K562 (cell line): ENCODE measurements at regions not wholly inside any gene's neighbourhood (a gene's known extent, or its start where the extent isn't known, plus 50 kb on each side); places are given as distances from the start of the nearest gene placed in this dataset.

Source experiments
- ATAC-seq: fragments of 200-7000 bp; cut with Tn5 transposase; 3 replicates; pipeline ENCODE4 v1.9.1; 2020; ENCODE audit warnings: moderate library complexity
- BruUV-seq: library from RNA; stranded (reverse); fragments of 400-500 nt; replicated peaks from 2 replicates; lab custom pipeline; 2021; lab: Mats Ljungman, UMichigan
- CTCF ChIA-PET: fragments of 300-600 bp; formaldehyde crosslinking; extraction: SDS; loops from one replicate; lab custom pipeline; 2021; ENCODE audit warnings: low intra/inter-chr PET ratio; lab: Yijun Ruan, JAX
- POLR2A ChIA-PET: fragments of 300-600, 350-650 bp; sonication (Branson Sonifier 250); formaldehyde crosslinking; extraction: SDS; loops from one replicate; lab custom pipeline; 2021; ENCODE audit warnings: antibody characterized with exemption, inconsistent platforms; lab: Yijun Ruan, JAX
- DNase-seq, 4 experiments: peaks; one replicate each; pipeline versions ENCODE4 v3.0.0 to v3.0.0-alpha.2; 2011 to 2018; ENCODE audit warnings: low spot score in 3 of 4, mixed read lengths in 3 of 4; ENCODE audit errors: extremely low read depth in 1 of 4
- FAIRE-seq: peaks from 2 replicates; lab custom pipeline; 2011; peaks lifted over from hg19 to GRCh38; lab: Jason Lieb, UNC
- H2AFZ ChIP-seq: 2 replicates; pipeline ENCODE4 v1.6.0; 2011; ENCODE audit warnings: low read depth, low read length, control low read depth, inconsistent platforms
- H3K27ac ChIP-seq: fragments of 200-600 bp; 3 replicates; pipeline ENCODE4 v1.8.0; 2011; ENCODE audit warnings: low read depth, mild to moderate bottlenecking, control low read depth, inconsistent platforms, low read length, moderate library complexity, mixed read lengths; ENCODE audit errors: extremely low read depth
- H3K27me3 ChIP-seq, 2 experiments: fragments of 300-600 bp in 1 of 2; 2 replicates in 1 of 2; 3 replicates in 1 of 2; pipeline versions ENCODE4 v1.6.0 to v1.8.0; 2011; ENCODE audit warnings: inconsistent platforms in 2 of 2, low read length in 2 of 2, mild to moderate bottlenecking in 1 of 2, mixed read lengths in 1 of 2, moderate library complexity in 1 of 2; ENCODE audit not compliant: control insufficient read depth in 2 of 2, insufficient read depth in 2 of 2
- H3K36me3 ChIP-seq: fragments of 300-600 bp; 3 replicates; pipeline ENCODE4 v1.8.0; 2011; ENCODE audit warnings: mild to moderate bottlenecking, low read length, inconsistent platforms; ENCODE audit not compliant: control insufficient read depth, insufficient read depth
- H3K4me1 ChIP-seq, 2 experiments: fragments of 200-600 bp in 1 of 2; replicated peaks in 1 of 2; 2 replicates in 1 of 2; 3 replicates in 1 of 2; pipeline versions ENCODE4 v1.5.1 to v1.8.0; 2011; ENCODE audit warnings: inconsistent platforms in 2 of 2, low read length in 2 of 2, mild to moderate bottlenecking in 1 of 2, mixed read lengths in 1 of 2, moderate library complexity in 1 of 2; ENCODE audit not compliant: control insufficient read depth in 2 of 2, insufficient read depth in 2 of 2
- H3K4me2 ChIP-seq: 2 replicates; pipeline ENCODE4 v1.6.1; 2011; ENCODE audit warnings: low read length, control low read depth, inconsistent platforms, mixed read lengths; ENCODE audit not compliant: insufficient read depth
- H3K4me3 ChIP-seq: fragments of 200-600 bp; sonication (generic), shearing (Covaris generic); 2 replicates; pipeline ENCODE4 v1.5.1; 2016; ENCODE audit warnings: control low read depth, inconsistent platforms
- H3K79me2 ChIP-seq: fragments of 200-600 bp; 3 replicates; pipeline ENCODE4 v1.8.0; 2011; ENCODE audit warnings: low read length, inconsistent platforms; ENCODE audit not compliant: control insufficient read depth, insufficient read depth
- H3K9ac ChIP-seq, 2 experiments: 2 replicates each; pipeline versions ENCODE4 v1.6.0 to v1.6.1; 2011; ENCODE audit warnings: low read depth in 2 of 2, low read length in 2 of 2, control low read depth in 1 of 2, inconsistent platforms in 1 of 2, mild to moderate bottlenecking in 1 of 2, mixed read lengths in 1 of 2; ENCODE audit not compliant: insufficient read depth in 1 of 2
- H3K9me1 ChIP-seq: one replicate; pipeline ENCODE4 v1.6.0; 2011; ENCODE audit warnings: inconsistent platforms, mild to moderate bottlenecking, low read length, moderate library complexity; ENCODE audit not compliant: control insufficient read depth, insufficient read depth
- H3K9me3 ChIP-seq: replicated peaks from 2 replicates; pipeline ENCODE4 v1.5.1; 2011; ENCODE audit warnings: low read depth, low read length, inconsistent platforms; ENCODE audit not compliant: control insufficient read depth, insufficient read depth
- H4K20me1 ChIP-seq: replicated peaks from 2 replicates; pipeline ENCODE4 v1.6.1; 2011; ENCODE audit warnings: low read length, inconsistent platforms, mixed read lengths; ENCODE audit not compliant: control insufficient read depth, insufficient read depth
- ATF7 ChIP-seq: fragments of 450-650 bp; IDR thresholded peaks from 2 replicates; pipeline ENCODE4 v1.7.1; 2014; ENCODE audit warnings: mild to moderate bottlenecking, moderate library complexity
- ETV5 ChIP-seq: sonication (generic); formaldehyde crosslinking; IDR thresholded peaks from 2 replicates; pipeline ENCODE4 v1.4.0; 2020; ENCODE audit warnings: low read depth, mild to moderate bottlenecking, missing genetic modification reagents
- MEIS2 ChIP-seq: fragments of 450-650 bp; IDR thresholded peaks from 2 replicates; pipeline ENCODE4 v1.6.1; 2014; ENCODE audit warnings: mild to moderate bottlenecking; ENCODE audit not compliant: partially characterized antibody
- NFE2 ChIP-seq: IDR thresholded peaks from 2 replicates; pipeline ENCODE4 v1.6.1; 2014; ENCODE audit warnings: antibody characterized with exemption, low read depth
- PHB2 ChIP-seq: fragments of 450-650 bp; IDR thresholded peaks from 2 replicates; pipeline ENCODE4 v1.6.1; 2017; ENCODE audit warnings: low read depth
- SREBF1 ChIP-seq: fragments of 150-350 bp; IDR thresholded peaks from 2 replicates; pipeline ENCODE4 v1.6.1; 2014; ENCODE audit warnings: antibody characterized with exemption, low read depth, low read length, borderline replicate concordance
- U2AF1 ChIP-seq: fragments of 200-400 bp; formaldehyde crosslinking; optimal IDR thresholded peaks from 2 replicates; pipeline ENCODE3; 2017; ENCODE audit warnings: mild to moderate bottlenecking, low read depth, low read length, moderate library complexity
- ZNF232 ChIP-seq: sonication (generic); formaldehyde crosslinking; IDR thresholded peaks from 2 replicates; pipeline ENCODE4 v1.8.0; 2022; ENCODE audit warnings: mild to moderate bottlenecking, missing genetic modification reagents
- ZNF764 ChIP-seq: fragments of 250-450 bp; sonication (Bioruptor Pico); IDR thresholded peaks from 2 replicates; pipeline ENCODE4 v1.4.0; 2020; ENCODE audit warnings: low read depth, mild to moderate bottlenecking, moderate library complexity
- in situ Hi-C: fragments of 300-500 bp; cut with MboI; formaldehyde crosslinking; loops from 4 replicates; pipeline ENCODE4 v1.15.0; 2018; ENCODE audit warnings: inconsistent platforms, mixed read lengths
- intact Hi-C: fragments of 100-400 bp; cut with micrococcal nuclease; formaldehyde crosslinking; loops from 2 replicates; pipeline ENCODE4 v1.14.2; 2022
- TF ChIP-seq, protein P1 (sequence below): fragments of 150-350 bp; conservative IDR thresholded peaks from 2 replicates; pipeline ENCODE4 v1.6.1; 2014; ENCODE audit warnings: low read length
- TF ChIP-seq, protein P2 (sequence below), 2 experiments: IDR thresholded peaks; 2 replicates each; pipeline ENCODE4 v1.6.1; 2011; ENCODE audit warnings: borderline replicate concordance in 1 of 2, control low read depth in 1 of 2, low read depth in 1 of 2, low read length in 1 of 2, mild to moderate bottlenecking in 1 of 2, mixed read lengths in 1 of 2, moderate library complexity in 1 of 2; ENCODE audit not compliant: insufficient read depth in 1 of 2, insufficient read length in 1 of 2, poor library complexity in 1 of 2, severe bottlenecking in 1 of 2; ENCODE audit errors: extremely low read depth in 1 of 2
- TF ChIP-seq, protein P3 (sequence below): fragments of 450-650 bp; IDR thresholded peaks from 2 replicates; pipeline ENCODE4 v1.7.0; 2016; ENCODE audit warnings: borderline replicate concordance

DNA sequence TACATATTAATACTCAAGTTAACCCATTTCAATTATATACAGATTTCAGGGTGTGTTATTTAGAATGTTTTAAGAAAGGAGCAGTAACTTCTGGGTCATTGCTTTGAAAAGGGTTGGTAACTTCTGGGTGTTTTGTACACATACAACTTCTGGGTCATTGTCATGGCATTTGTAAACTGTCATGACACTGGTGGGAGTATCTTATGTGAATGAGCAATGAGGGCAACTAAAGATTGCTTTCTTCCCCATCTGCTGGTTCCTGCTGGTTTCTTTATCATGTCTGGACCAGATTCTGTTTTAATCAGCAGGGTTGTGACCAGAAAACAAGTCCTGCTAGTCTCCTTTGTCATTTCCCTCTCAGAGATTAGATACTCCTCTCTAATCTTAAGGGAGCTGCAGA lies 713.3 kb downstream of the LRFN5 start:
- BruUV-seq: no TSS peak
- DNase-seq (no peak), FAIRE-seq (no peak), ATAC-seq (no peak)
- in situ Hi-C loops (no loop called here), intact Hi-C loops (no loop called here)
- Histone ChIP-seq H3K4me3 (no peak overlapping the region), H3K4me2 (no peak overlapping the region), H3K9ac (no peak overlapping the region), H3K27ac (no peak overlapping the region), H3K9me3 (no peaks in the 10 kb centered on the region), H3K36me3 (no peaks in the 10 kb centered on the region), H3K27me3 (no peaks in the 10 kb centered on the region), H3K9me1 (no peaks in the 10 kb centered on the region), H4K20me1 (no peaks in the 10 kb centered on the region), H3K4me1 (no peaks in the 10 kb centered on the region), H3K79me2 (no peaks in the 10 kb centered on the region), H2AFZ (no peak overlapping the region)
- ChIA-PET POLR2A (no interaction called here), CTCF (no interaction called here)
- no peak for TF ChIP-seq NFE2
- TF ChIP-seq, protein P1, sequence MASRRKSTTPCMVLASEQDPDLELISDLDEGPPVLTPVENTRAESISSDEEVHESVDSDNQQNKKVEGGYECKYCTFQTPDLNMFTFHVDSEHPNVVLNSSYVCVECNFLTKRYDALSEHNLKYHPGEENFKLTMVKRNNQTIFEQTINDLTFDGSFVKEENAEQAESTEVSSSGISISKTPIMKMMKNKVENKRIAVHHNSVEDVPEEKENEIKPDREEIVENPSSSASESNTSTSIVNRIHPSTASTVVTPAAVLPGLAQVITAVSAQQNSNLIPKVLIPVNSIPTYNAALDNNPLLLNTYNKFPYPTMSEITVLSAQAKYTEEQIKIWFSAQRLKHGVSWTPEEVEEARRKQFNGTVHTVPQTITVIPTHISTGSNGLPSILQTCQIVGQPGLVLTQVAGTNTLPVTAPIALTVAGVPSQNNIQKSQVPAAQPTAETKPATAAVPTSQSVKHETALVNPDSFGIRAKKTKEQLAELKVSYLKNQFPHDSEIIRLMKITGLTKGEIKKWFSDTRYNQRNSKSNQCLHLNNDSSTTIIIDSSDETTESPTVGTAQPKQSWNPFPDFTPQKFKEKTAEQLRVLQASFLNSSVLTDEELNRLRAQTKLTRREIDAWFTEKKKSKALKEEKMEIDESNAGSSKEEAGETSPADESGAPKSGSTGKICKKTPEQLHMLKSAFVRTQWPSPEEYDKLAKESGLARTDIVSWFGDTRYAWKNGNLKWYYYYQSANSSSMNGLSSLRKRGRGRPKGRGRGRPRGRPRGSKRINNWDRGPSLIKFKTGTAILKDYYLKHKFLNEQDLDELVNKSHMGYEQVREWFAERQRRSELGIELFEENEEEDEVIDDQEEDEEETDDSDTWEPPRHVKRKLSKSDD: no peak
- TF ChIP-seq ZNF232 (CRISPR knock-in tag): no peak

DNA sequence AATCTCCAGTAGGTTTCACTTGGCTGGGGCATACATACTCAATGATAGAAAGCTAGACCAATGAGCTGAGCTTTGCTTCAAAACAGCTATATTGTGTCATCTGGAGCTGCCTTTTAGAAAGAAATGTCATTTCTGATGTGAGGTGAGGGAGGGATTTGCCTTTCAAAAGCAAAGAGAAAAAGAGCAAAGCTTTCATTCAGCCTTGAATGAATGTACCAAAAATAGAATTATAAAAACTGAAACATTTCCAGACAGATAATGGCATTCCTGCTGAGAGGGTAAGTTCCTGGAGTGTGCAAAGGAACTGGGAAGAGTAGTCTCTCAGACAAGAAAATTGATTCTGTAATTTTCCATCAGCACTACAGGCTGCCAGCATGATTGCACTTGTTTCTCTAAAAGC lies 710.0 kb downstream of the LRFN5 start:
- H3K4me3 ChIP-seq: no peak overlapping the region
- POLR2A ChIA-PET: no interaction called here
- FAIRE-seq: no peak
- no peak overlapping the region for H3K4me2 ChIP-seq
- CTCF ChIA-PET: no interaction called here
- H3K79me2 ChIP-seq: no peaks in the 10 kb centered on the region
- ATAC-seq: no peak
- no peaks in the 10 kb centered on the region for H3K27me3 ChIP-seq
- BruUV-seq: no TSS peak
- H3K9me1 ChIP-seq: no peaks in the 10 kb centered on the region
- in situ Hi-C loops: no loop called here
- no peaks in the 10 kb centered on the region for H3K4me1 ChIP-seq
- H3K27ac ChIP-seq: no peak overlapping the region
- H2AFZ ChIP-seq: no peak overlapping the region
- H3K36me3 ChIP-seq: no peaks in the 10 kb centered on the region
- H3K9me3 ChIP-seq: no peaks in the 10 kb centered on the region
- no peaks in the 10 kb centered on the region for H4K20me1 ChIP-seq
- intact Hi-C loops: no loop called here
- H3K9ac ChIP-seq: no peak overlapping the region
- no peak for DNase-seq
- TF ChIP-seq, protein P2, sequence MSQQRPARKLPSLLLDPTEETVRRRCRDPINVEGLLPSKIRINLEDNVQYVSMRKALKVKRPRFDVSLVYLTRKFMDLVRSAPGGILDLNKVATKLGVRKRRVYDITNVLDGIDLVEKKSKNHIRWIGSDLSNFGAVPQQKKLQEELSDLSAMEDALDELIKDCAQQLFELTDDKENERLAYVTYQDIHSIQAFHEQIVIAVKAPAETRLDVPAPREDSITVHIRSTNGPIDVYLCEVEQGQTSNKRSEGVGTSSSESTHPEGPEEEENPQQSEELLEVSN (IDR thresholded peaks at IDR 0.05; ENCODE audit: borderline replicate concordance in 1 of 2, extremely low read depth in 1 of 2, insufficient read depth in 1 of 2, insufficient read length in 1 of 2, low read depth in 1 of 2, low read length in 1 of 2, poor library complexity in 1 of 2, severe bottlenecking in 1 of 2): no peak
- no peak for TF ChIP-seq SREBF1
- TF ChIP-seq ATF7: no peak
- no peak for TF ChIP-seq ZNF764 (CRISPR knock-in tag)
- TF ChIP-seq U2AF1: no peak
- TF ChIP-seq ETV5 (CRISPR knock-in tag): no peak
- TF ChIP-seq, protein P3, sequence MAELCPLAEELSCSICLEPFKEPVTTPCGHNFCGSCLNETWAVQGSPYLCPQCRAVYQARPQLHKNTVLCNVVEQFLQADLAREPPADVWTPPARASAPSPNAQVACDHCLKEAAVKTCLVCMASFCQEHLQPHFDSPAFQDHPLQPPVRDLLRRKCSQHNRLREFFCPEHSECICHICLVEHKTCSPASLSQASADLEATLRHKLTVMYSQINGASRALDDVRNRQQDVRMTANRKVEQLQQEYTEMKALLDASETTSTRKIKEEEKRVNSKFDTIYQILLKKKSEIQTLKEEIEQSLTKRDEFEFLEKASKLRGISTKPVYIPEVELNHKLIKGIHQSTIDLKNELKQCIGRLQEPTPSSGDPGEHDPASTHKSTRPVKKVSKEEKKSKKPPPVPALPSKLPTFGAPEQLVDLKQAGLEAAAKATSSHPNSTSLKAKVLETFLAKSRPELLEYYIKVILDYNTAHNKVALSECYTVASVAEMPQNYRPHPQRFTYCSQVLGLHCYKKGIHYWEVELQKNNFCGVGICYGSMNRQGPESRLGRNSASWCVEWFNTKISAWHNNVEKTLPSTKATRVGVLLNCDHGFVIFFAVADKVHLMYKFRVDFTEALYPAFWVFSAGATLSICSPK: no peak
- no peak for TF ChIP-seq PHB2
- no peak for TF ChIP-seq MEIS2
